ACHN (cell line): ENCODE measurements at regions not wholly inside any gene's neighbourhood (a gene's known extent, or its start where the extent isn't known, plus 50 kb on each side); places are given as distances from the start of the nearest gene placed in this dataset.
"Not testable (repeated sequence)": the region's sequence is repeated elsewhere in the genome, so short reads cannot be mapped to it uniquely, and the experiment has no call there.

Experiments
- DNase-seq: peaks from one replicate; pipeline ENCODE4 v3.0.0-alpha.2; 2015
- in situ Hi-C: cut with HindIII; loops from 2 replicates; pipeline ENCODE4 v1.10.0; 2017; ENCODE audit warnings: low sequenced_read_pairs, low pct_ligation_motif_present, low pct_unique_long_range_greater_than_20kb

DNA sequence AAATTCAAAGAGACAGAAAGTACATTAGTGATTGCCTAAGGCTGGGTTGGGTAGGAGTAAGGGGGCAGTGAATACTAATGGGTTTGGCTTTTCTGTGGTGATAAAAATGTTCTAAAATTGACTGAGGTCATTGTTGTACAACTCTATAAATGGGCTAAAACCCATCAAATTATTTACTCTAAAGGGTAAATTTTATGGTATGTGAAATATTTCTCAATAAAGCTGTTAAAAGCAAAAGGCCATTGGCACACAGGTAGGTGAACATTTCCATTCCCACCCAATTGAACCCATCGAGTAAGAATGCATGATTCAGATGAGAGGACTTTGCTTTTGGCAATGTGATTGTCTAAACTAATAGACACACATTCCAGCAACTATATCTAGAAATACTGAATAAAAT is 579.4 kb downstream of the GATA3 start:
- in situ Hi-C loops, result no loop called here
- no peak for DNase-seq

GRCh38 chr10:8636371-8636770 is 581.9 kb downstream of the GATA3 start:
- in situ Hi-C loops, result no loop called here
- no peak for DNase-seq

DNA sequence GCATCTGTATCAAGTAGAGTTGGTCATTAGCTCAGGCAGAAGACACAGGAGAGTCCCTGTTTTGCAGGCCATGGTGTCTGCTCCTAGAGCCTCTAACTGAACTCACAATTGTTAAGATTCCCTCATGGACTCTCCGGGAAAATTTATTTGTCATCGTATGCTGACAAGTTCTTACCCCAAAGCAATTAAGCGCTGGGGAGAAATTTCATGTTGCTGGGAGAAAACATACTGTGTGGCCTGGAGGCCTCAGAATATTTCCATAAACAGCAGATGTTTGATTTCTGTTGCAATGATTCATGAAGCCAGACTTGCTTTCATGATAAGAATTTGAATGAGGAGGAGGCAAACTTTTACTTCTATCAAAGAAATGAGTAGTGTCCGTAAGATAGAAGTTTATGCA is 583.2 kb downstream of the GATA3 start:
- no peak for DNase-seq
- in situ Hi-C loops, result no loop called here

DNA sequence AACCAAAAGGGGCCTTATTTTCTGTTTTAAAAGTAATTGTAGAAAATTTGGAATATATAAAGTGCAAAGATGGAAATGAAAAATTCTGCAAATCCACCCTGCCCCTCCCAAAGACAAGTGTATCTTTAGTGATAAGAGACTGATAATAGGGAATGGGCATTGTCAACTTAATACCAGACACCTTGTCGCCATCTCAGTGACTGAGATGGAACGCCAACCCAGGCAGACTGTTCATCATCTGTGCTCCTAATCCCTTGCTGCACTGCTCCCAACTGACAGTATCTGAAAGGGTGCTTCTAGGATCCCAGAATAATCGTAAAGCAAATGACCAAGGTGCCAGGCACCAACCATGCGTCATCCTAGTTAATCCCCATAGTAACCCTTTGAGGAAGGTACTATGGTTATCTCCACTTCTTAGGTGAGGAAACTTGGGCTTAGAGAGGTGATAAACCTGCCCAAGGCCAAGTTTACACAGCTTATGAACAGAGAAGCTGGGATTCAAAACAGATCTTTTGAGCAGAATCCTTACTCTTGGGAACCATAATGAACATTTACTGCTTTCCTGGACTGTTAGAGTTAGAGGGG is 583.7 kb downstream of the GATA3 start:
- DNase-seq, result no peak
- in situ Hi-C loops, result no loop called here

DNA sequence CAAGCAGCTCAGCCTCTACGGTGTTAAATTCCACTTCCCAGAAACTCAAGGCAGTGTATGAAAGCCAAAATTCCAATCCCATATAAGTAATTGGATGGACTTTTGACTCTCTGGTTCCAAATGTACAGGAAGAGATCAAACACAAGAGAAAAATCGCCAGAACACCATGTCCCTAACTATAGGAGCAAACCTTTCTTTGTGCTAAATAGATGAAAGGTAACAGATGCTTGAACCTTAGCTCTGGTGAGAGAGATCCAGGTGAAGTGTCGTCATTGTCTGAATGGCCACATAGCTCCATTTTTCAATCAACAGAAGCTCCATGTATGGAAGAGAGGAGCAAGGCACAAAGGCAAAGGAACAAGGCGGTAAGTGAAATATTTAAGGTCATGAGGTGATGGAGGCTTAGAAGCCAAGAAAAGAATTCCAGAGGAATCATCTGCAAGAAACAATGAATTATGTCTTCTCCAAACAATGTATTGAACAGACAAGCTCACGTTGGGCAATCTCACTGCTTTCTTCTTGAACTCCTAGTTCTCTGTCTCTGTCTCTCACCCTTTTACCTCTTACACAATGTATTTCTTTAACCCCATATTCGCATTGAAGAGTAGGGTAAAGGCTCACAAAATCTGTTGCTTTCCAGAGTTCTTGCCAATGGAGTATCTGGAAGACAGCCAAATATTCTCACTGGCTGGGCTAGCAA is 585.1 kb downstream of the GATA3 start:
- DNase-seq, result no peak
- in situ Hi-C loops, result no loop called here

DNA sequence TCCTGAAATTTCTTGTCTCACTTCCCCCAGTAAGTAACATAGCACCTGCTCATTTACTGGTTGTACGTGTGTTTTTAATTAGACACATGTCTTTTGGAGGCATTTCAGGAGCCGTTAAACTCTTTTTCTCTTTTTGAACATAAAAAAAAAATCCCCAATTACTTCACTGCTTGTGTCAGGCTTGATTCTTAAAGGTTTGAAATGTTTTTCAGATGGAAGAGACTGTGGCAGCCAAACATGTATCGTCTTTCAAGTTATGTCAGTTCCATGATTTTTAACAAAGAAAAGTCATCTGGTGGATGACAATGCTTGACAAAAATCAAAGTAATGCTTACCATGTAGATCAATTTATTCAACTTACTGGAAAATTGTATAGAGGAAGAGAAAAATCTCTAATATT is 585.8 kb downstream of the GATA3 start:
- in situ Hi-C loops, result no loop called here
- no peak for DNase-seq

- in situ Hi-C loops, result no loop called here
- DNase-seq, result no peak
These were observed 586.4 kb downstream of the GATA3 start for GRCh38 chr10:8640878-8641277.

DNA sequence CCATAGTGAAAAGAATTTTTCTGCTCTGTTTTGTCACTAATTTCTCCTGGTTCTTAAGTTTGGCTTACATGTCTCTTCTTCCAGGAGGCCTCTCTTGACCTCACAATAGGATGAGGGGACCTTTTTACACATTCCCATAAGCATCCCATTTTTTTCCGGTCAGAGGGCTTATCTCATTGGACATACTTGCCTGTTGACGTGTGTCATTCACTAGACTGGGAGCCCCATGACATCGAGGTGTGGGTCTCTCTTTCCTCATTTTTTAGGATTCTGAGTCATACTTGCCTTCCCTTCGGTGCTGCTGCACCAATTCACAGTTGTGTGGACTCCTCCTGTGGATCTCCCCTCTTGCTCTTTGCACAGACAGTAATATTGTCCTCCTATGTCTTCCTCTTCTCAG is 601.8 kb downstream of the GATA3 start:
- in situ Hi-C loops, result no loop called here
- no peak for DNase-seq

- in situ Hi-C loops, result no loop called here
- no peak for DNase-seq
These were observed 605.5 kb downstream of the GATA3 start for GRCh38 chr10:8659982-8660381.

DNA sequence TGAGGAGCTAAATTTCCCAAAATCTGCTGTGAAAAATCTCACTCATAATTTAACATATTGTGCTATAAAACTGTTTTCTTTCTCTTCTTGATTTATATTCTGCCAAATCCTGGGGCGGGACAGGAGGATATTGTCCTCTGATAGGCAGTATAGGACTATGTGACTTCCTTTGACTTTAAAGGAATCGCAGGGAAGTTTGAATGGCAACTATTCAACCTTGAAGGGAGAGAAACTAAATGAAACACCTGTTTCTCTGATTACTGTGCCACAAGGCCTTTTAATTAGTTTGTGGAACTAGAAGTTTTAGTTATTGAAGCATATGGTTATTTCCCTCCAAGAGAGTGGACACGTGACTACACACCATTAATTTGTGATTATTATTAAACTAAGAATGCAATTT is 607.4 kb downstream of the GATA3 start:
- in situ Hi-C loops, result no loop called here
- DNase-seq, result no peak

DNA sequence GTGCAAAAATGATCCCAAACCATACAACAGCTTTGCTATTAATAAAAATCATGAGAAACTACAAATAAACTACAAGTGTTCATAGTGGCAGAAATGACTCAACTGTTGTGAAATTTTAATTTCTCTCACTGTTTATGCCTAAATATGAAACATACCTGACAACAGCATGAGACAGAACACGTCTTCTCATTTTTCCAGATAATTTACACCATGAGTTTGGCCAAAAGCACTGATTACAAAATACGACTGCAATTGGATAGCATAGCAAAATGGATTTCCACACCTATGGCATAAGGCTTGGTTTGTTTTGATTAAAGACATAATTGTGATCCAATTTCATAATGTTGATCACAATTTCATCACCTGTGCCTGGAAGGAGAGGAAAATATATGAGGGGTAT is 608.6 kb downstream of the GATA3 start:
- DNase-seq, result no peak
- in situ Hi-C loops, result no loop called here

DNA sequence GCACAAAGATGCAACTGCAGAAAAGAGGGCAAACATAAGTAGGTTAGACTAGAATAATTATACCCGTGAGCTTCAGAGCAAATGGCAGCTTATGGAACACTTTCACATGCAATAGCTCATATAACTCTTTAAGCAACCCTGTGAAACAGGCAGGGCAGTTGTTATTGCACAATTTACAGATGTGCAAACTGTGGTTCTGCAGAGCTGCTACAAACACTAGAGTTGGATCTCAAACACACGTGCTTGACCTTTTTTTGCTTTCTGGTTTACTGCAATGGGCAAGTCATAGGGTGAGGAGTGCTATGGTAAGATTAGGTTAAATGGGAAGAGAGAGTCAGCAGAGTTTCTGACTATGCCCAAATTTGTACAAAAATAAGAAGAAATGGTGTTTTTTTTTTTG is 610.8 kb downstream of the GATA3 start:
- no peak for DNase-seq
- in situ Hi-C loops, result no loop called here

- no peak for DNase-seq
- in situ Hi-C loops, result no loop called here
These were observed 616.0 kb downstream of the GATA3 start for GRCh38 chr10:8670461-8670860.

GRCh38 chr10:8674230-8674629 is 619.7 kb downstream of the GATA3 start:
- in situ Hi-C loops, result no loop called here
- DNase-seq, result no peak

DNA sequence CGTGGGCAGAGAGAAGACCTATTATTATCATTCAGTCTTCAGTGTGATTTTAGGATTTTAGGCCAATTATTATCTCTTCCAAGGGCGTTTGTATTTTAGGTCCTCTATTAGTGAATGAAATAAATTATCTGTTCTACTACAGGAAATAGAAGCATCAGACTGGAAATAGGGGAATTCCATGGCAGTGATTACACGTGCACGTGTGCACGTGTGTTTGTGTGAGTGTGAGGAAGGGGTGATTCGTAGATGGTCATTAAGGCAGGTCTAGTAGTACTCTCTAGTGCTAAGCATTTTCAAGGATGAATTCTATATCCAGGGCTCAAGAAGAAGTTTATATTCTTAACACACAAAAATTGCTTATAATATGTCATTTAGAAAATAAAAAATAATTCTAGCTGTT is 623.2 kb downstream of the GATA3 start:
- in situ Hi-C loops, result no loop called here
- DNase-seq, result no peak

- DNase-seq, in situ Hi-C loops: not testable (repeated sequence)
These were observed 630.4 kb downstream of the GATA3 start for GRCh38 chr10:8684916-8685315.

DNA sequence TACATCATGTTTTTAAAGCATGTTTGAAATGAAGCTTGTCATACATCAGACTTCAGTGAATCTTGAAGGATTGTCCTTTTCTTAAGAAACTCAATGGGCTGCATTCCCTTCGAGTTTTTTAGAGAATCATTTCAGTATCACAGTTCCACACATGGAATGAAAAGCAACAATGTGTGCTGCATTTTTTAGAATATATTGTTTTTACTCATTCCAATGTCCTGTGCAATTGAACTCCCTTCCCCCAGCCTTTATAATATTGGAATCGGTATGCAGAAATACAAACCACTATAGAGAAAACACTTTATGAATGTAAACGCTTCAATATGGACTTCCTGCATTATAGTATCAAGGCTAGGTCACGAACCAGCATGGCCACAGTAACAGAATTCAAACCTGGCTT is 634.4 kb downstream of the GATA3 start:
- in situ Hi-C loops, result no loop called here
- no peak for DNase-seq

GRCh38 chr10:8691498-8692017 is 637.1 kb downstream of the GATA3 start:
- in situ Hi-C loops, result no loop called here
- DNase-seq, result no peak

DNA sequence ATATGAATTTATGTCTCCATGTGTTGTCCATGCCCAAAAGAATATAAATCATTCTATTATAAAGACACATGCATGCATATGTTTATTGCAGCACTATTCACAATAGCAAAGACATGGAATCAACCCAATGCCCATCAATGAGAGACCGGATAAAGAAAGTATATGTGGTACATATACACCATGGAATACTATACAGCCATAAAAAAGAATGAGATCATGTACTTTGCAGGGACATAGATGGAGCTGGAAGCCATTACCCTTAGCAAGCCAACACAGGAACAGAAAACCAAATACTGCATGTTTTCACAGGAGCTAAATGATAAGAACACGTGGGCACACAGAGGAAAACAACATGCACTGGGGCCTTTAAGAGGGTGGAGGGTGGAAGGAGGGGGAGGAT is 639.1 kb downstream of the GATA3 start:
- in situ Hi-C loops, result not testable (repeated sequence)

DNA sequence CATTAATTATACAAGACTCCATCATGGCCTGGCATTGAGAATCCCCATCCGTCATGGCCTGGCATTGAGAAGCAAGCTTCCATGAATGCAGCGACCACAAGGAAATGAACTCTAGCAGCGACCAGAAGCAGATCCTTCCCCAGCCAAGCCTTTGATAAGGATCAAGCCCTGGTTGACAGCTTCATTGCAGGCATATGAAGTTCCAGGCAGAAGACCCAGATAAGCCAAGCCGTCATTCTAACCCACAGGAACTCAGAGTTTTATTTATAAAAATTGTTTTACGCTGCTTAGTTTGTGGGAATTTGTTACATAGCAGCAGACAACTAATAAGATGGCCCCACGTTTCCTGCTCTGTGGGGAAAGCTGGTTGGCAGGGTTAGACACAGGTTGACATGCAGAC is 642.3 kb downstream of the GATA3 start:
- in situ Hi-C loops, result no loop called here
- DNase-seq, result no peak

More for the DNA sequence above, 639.1 kb downstream of the GATA3 start:
- not testable (repeated sequence) for DNase-seq
